HepG2 (cell line): ENCODE measurements at regions not wholly inside any gene's neighbourhood (a gene's known extent, or its start where the extent isn't known, plus 50 kb on each side); places are given as distances from the start of the nearest gene placed in this dataset.

ENCODE experiments used
- ATAC-seq: fragments of 200-7000 bp; cut with Tn5 transposase; 3 replicates; pipeline ENCODE4 v1.9.1; 2020; ENCODE audit warnings: mild to moderate bottlenecking, moderate library complexity
- BruUV-seq: library from RNA; stranded (reverse); fragments of 400-500 nt; replicated peaks from 2 replicates; lab custom pipeline; 2021; lab: Mats Ljungman, UMichigan
- CTCF ChIA-PET: fragments of 300-600 bp; formaldehyde crosslinking; extraction: SDS; loops from one replicate; lab custom pipeline; 2021; ENCODE audit warnings: low total read pairs, inconsistent platforms, low intra/inter-chr PET ratio; lab: Yijun Ruan, JAX
- POLR2A ChIA-PET: fragments of 350-600 bp; sonication (Branson Sonifier 250); formaldehyde crosslinking; loops from one replicate; lab custom pipeline; 2020; ENCODE audit warnings: antibody characterized with exemption, inconsistent platforms; lab: Yijun Ruan, JAX
- DNase-seq: peaks from one replicate; pipeline ENCODE4 v3.0.0-alpha.2; 2015; ENCODE audit warnings: low spot score
- FAIRE-seq: peaks from 3 replicates; lab custom pipeline; 2011; peaks lifted over from hg19 to GRCh38; lab: Jason Lieb, UNC
- H2AFZ ChIP-seq: one replicate; pipeline ENCODE4 v1.6.1; 2011; ENCODE audit warnings: low read length, inconsistent platforms
- H3K27ac ChIP-seq: fragments of 300-600 bp; 3 replicates; pipeline ENCODE4 v1.8.0; 2011; ENCODE audit warnings: mixed run types, mild to moderate bottlenecking, mixed read lengths, low read length, inconsistent platforms; ENCODE audit not compliant: insufficient read depth; ENCODE audit errors: extremely low read length
- H3K27me3 ChIP-seq, 2 experiments: fragments of 200-600 bp in 1 of 2; 2 replicates in 1 of 2; 3 replicates in 1 of 2; pipeline versions ENCODE4 v1.6.0 to v1.8.0; 2011; ENCODE audit warnings: low read length in 2 of 2, mild to moderate bottlenecking in 2 of 2, moderate library complexity in 2 of 2, inconsistent platforms in 1 of 2; ENCODE audit not compliant: insufficient read depth in 2 of 2, control insufficient read depth in 1 of 2
- H3K36me3 ChIP-seq, 2 experiments: fragments of 200-600 bp in 1 of 2; replicated peaks in 1 of 2; 2 replicates in 1 of 2; 3 replicates in 1 of 2; pipeline versions ENCODE4 v1.5.1 to v1.8.0; 2011; ENCODE audit warnings: low read length in 2 of 2, inconsistent platforms in 1 of 2; ENCODE audit not compliant: insufficient read depth in 2 of 2, control insufficient read depth in 1 of 2
- H3K4me1 ChIP-seq: 2 replicates; pipeline ENCODE4 v1.5.1; 2012; ENCODE audit warnings: low read length, inconsistent platforms; ENCODE audit not compliant: insufficient read depth
- H3K4me2 ChIP-seq: 2 replicates; pipeline ENCODE4 v1.6.0; 2011; ENCODE audit warnings: low read depth, low read length, inconsistent platforms
- H3K4me3 ChIP-seq, 3 experiments: fragments of 200-600 bp in 1 of 3; sonication (generic), shearing (Covaris generic) in 1 of 3; replicated peaks in 1 of 3; 2 replicates each; pipeline ENCODE4 v1.5.1; 2011 to 2016; ENCODE audit warnings: low read length in 3 of 3, inconsistent platforms in 2 of 3, low read depth in 2 of 3, mild to moderate bottlenecking in 2 of 3, control low read depth in 1 of 3, mixed read lengths in 1 of 3; ENCODE audit not compliant: insufficient read depth in 1 of 3
- H3K79me2 ChIP-seq: one replicate; pipeline ENCODE4 v1.6.1; 2011; ENCODE audit warnings: low read length, inconsistent platforms; ENCODE audit not compliant: insufficient read depth
- H3K9ac ChIP-seq: 2 replicates; pipeline ENCODE4 v1.6.0; 2011; ENCODE audit warnings: mild to moderate bottlenecking, low read depth, low read length, inconsistent platforms; ENCODE audit not compliant: insufficient read depth
- H3K9me3 ChIP-seq: 2 replicates; pipeline ENCODE4 v1.5.1; 2012; ENCODE audit warnings: mild to moderate bottlenecking, low read length
- H4K20me1 ChIP-seq: 2 replicates; pipeline ENCODE4 v1.6.0; 2011; ENCODE audit warnings: inconsistent platforms, mild to moderate bottlenecking, low read length, moderate library complexity; ENCODE audit not compliant: insufficient read depth
- WGBS: methylation state at CpG from one replicate; pipeline ENCODE4 v1.1.6; 2017; ENCODE audit warnings: low lambda C conversion rate; 5-methylcytosine and 5-hydroxymethylcytosine counted together
- in situ Hi-C: cut with HindIII; loops from 2 replicates; pipeline ENCODE4 v1.10.0; 2017; ENCODE audit warnings: low pct_unique_long_range_greater_than_20kb; ENCODE audit not compliant: extremely low pct_ligation_motif_present
- intact Hi-C: fragments of 100-400 bp; cut with micrococcal nuclease; formaldehyde crosslinking; loops from one replicate; pipeline ENCODE4 v1.10.0; 2022; ENCODE audit not compliant: unreplicated experiment
- TF ChIP-seq, protein P1 (sequence below): sonication (generic); formaldehyde crosslinking; IDR thresholded peaks from 2 replicates; pipeline ENCODE4 v1.4.0; 2020; ENCODE audit warnings: low read depth, missing genetic modification reagents
- TF ChIP-seq, protein P2 (sequence below): sonication (generic); formaldehyde crosslinking; IDR thresholded peaks from 2 replicates; pipeline ENCODE4 v1.5.0; 2020; ENCODE audit warnings: mild to moderate bottlenecking, missing genetic modification reagents, borderline replicate concordance
- TF ChIP-seq, protein P3 (sequence below): IDR thresholded peaks from 2 replicates; pipeline ENCODE4 v1.6.1; 2016; ENCODE audit warnings: low read depth, missing genetic modification reagents, missing compliant biosample characterization
- TF ChIP-seq, protein P4 (sequence below): fragments of 450-650 bp; IDR thresholded peaks from 2 replicates; pipeline ENCODE4 v1.6.1; 2016

DNA sequence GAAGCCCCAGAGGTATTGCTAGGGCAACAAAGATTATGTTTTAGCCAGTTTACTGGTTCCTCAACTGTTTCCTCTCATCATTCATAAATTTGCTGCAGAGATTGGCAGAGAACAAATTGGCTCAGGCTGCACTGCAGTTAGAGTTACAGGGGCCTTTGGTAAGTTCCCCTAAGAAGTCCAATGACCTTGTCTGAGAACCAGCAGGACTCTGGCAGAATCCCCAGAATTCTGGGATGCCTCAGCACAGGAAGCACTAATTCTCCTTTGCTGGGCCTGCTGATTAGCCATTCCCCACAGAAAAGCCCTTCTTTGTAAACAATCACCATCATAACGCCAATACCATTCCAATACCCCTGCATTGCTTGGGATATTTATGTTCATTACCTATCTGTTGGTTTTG, 151.3 kb downstream of the USP46 start:
- WGBS = 0% methylated on average over 1 of the region's 1 CpG
- POLR2A ChIA-PET = no interaction called here
- Histone ChIP-seq H2AFZ (no peak overlapping the region), H4K20me1 (no peaks in the 10 kb centered on the region), H3K4me2 (no peak overlapping the region), H3K27me3 (no peaks in the 10 kb centered on the region), H3K79me2 (no peaks in the 10 kb centered on the region), H3K36me3 (no peaks in the 10 kb centered on the region), H3K4me1 (no peaks in the 10 kb centered on the region), H3K27ac (no peak overlapping the region), H3K9ac (no peak overlapping the region), H3K4me3 (no peak overlapping the region), H3K9me3 (no peaks in the 10 kb centered on the region)
- BruUV-seq = no TSS peak
- CTCF ChIA-PET = no interaction called here
- ATAC-seq (no peak), FAIRE-seq (no peak), DNase-seq (no peak)
- intact Hi-C loops (no loop called here), in situ Hi-C loops (no loop called here)
- TF ChIP-seq, protein P1, sequence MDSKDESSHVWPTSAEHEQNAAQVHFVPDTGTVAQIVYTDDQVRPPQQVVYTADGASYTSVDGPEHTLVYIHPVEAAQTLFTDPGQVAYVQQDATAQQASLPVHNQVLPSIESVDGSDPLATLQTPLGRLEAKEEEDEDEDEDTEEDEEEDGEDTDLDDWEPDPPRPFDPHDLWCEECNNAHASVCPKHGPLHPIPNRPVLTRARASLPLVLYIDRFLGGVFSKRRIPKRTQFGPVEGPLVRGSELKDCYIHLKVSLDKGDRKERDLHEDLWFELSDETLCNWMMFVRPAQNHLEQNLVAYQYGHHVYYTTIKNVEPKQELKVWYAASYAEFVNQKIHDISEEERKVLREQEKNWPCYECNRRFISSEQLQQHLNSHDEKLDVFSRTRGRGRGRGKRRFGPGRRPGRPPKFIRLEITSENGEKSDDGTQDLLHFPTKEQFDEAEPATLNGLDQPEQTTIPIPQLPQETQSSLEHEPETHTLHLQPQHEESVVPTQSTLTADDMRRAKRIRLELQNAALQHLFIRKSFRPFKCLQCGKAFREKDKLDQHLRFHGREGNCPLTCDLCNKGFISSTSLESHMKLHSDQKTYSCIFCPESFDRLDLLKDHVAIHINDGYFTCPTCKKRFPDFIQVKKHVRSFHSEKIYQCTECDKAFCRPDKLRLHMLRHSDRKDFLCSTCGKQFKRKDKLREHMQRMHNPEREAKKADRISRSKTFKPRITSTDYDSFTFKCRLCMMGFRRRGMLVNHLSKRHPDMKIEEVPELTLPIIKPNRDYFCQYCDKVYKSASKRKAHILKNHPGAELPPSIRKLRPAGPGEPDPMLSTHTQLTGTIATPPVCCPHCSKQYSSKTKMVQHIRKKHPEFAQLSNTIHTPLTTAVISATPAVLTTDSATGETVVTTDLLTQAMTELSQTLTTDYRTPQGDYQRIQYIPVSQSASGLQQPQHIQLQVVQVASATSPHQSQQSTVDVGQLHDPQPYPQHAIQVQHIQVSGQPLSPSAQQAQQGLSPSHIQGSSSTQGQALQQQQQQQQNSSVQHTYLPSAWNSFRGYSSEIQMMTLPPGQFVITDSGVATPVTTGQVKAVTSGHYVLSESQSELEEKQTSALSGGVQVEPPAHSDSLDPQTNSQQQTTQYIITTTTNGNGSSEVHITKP (CRISPR knock-in tag) = no peak
- TF ChIP-seq, protein P2, sequence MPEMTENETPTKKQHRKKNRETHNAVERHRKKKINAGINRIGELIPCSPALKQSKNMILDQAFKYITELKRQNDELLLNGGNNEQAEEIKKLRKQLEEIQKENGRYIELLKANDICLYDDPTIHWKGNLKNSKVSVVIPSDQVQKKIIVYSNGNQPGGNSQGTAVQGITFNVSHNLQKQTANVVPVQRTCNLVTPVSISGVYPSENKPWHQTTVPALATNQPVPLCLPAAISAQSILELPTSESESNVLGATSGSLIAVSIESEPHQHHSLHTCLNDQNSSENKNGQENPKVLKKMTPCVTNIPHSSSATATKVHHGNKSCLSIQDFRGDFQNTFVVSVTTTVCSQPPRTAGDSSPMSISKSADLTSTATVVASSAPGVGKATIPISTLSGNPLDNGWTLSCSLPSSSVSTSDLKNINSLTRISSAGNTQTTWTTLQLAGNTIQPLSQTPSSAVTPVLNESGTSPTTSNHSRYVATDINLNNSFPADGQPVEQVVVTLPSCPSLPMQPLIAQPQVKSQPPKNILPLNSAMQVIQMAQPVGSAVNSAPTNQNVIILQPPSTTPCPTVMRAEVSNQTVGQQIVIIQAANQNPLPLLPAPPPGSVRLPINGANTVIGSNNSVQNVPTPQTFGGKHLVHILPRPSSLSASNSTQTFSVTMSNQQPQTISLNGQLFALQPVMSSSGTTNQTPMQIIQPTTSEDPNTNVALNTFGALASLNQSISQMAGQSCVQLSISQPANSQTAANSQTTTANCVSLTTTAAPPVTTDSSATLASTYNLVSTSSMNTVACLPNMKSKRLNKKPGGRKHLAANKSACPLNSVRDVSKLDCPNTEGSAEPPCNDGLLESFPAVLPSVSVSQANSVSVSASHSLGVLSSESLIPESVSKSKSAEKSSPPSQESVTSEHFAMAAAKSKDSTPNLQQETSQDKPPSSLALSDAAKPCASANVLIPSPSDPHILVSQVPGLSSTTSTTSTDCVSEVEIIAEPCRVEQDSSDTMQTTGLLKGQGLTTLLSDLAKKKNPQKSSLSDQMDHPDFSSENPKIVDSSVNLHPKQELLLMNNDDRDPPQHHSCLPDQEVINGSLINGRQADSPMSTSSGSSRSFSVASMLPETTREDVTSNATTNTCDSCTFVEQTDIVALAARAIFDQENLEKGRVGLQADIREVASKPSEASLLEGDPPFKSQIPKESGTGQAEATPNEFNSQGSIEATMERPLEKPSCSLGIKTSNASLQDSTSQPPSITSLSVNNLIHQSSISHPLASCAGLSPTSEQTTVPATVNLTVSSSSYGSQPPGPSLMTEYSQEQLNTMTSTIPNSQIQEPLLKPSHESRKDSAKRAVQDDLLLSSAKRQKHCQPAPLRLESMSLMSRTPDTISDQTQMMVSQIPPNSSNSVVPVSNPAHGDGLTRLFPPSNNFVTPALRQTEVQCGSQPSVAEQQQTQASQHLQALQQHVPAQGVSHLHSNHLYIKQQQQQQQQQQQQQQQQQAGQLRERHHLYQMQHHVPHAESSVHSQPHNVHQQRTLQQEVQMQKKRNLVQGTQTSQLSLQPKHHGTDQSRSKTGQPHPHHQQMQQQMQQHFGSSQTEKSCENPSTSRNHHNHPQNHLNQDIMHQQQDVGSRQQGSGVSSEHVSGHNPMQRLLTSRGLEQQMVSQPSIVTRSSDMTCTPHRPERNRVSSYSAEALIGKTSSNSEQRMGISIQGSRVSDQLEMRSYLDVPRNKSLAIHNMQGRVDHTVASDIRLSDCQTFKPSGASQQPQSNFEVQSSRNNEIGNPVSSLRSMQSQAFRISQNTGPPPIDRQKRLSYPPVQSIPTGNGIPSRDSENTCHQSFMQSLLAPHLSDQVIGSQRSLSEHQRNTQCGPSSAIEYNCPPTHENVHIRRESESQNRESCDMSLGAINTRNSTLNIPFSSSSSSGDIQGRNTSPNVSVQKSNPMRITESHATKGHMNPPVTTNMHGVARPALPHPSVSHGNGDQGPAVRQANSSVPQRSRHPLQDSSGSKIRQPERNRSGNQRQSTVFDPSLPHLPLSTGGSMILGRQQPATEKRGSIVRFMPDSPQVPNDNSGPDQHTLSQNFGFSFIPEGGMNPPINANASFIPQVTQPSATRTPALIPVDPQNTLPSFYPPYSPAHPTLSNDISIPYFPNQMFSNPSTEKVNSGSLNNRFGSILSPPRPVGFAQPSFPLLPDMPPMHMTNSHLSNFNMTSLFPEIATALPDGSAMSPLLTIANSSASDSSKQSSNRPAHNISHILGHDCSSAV (CRISPR knock-in tag) = no peak
- TF ChIP-seq, protein P3, sequence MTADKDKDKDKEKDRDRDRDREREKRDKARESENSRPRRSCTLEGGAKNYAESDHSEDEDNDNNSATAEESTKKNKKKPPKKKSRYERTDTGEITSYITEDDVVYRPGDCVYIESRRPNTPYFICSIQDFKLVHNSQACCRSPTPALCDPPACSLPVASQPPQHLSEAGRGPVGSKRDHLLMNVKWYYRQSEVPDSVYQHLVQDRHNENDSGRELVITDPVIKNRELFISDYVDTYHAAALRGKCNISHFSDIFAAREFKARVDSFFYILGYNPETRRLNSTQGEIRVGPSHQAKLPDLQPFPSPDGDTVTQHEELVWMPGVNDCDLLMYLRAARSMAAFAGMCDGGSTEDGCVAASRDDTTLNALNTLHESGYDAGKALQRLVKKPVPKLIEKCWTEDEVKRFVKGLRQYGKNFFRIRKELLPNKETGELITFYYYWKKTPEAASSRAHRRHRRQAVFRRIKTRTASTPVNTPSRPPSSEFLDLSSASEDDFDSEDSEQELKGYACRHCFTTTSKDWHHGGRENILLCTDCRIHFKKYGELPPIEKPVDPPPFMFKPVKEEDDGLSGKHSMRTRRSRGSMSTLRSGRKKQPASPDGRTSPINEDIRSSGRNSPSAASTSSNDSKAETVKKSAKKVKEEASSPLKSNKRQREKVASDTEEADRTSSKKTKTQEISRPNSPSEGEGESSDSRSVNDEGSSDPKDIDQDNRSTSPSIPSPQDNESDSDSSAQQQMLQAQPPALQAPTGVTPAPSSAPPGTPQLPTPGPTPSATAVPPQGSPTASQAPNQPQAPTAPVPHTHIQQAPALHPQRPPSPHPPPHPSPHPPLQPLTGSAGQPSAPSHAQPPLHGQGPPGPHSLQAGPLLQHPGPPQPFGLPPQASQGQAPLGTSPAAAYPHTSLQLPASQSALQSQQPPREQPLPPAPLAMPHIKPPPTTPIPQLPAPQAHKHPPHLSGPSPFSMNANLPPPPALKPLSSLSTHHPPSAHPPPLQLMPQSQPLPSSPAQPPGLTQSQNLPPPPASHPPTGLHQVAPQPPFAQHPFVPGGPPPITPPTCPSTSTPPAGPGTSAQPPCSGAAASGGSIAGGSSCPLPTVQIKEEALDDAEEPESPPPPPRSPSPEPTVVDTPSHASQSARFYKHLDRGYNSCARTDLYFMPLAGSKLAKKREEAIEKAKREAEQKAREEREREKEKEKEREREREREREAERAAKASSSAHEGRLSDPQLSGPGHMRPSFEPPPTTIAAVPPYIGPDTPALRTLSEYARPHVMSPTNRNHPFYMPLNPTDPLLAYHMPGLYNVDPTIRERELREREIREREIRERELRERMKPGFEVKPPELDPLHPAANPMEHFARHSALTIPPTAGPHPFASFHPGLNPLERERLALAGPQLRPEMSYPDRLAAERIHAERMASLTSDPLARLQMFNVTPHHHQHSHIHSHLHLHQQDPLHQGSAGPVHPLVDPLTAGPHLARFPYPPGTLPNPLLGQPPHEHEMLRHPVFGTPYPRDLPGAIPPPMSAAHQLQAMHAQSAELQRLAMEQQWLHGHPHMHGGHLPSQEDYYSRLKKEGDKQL (CRISPR knock-in tag) = no peak
- TF ChIP-seq, protein P4, sequence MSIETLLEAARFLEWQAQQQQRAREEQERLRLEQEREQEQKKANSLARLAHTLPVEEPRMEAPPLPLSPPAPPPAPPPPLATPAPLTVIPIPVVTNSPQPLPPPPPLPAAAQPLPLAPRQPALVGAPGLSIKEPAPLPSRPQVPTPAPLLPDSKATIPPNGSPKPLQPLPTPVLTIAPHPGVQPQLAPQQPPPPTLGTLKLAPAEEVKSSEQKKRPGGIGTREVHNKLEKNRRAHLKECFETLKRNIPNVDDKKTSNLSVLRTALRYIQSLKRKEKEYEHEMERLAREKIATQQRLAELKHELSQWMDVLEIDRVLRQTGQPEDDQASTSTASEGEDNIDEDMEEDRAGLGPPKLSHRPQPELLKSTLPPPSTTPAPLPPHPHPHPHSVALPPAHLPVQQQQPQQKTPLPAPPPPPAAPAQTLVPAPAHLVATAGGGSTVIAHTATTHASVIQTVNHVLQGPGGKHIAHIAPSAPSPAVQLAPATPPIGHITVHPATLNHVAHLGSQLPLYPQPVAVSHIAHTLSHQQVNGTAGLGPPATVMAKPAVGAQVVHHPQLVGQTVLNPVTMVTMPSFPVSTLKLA = no peak
